ENCODE measurements at regions not wholly inside any gene's neighbourhood (a gene's known extent, or its start where the extent isn't known, plus 50 kb on each side); places are given as distances from the start of the nearest gene placed in this dataset.

- no peak for ATAC-seq (ENCODE audit: low read depth)
- Histone ChIP-seq H3K27ac (ENCODE audit: low read length in 2 of 2) (no peak overlapping the region), H3K36me3 (replicated peaks in 1 of 2; ENCODE audit: control extremely low read depth in 1 of 2, control insufficient read depth in 1 of 2, extremely low read depth in 1 of 2, insufficient read depth in 2 of 2, low read length in 1 of 2) (no peaks in the 10 kb centered on the region), H3K4me3 (ENCODE audit: control extremely low read depth in 1 of 5, extremely low read depth in 1 of 5, insufficient read depth in 1 of 5, low read depth in 2 of 5, low read length in 4 of 5) (no peak overlapping the region), H2AFZ (ENCODE audit: insufficient read depth, low read depth, low read length, poor library complexity, severe bottlenecking) (no peak overlapping the region), H3K9ac (ENCODE audit: low read length) (no peak overlapping the region), H4K20me1 (ENCODE audit: control insufficient read depth, insufficient read depth, low read length, poor library complexity, severe bottlenecking) (no peaks in the 10 kb centered on the region), H3K9me3 (ENCODE audit: control extremely low read depth in 1 of 3, control insufficient read depth in 2 of 3, insufficient read depth in 1 of 3, low read length in 2 of 3) (peaks cover 0 to 10% (median 0%) of the 10 kb centered on the region in 3 donors), H3K4me2 (replicated peaks; ENCODE audit: low read depth, low read length, poor library complexity, severe bottlenecking) (no peak overlapping the region), H3K4me1 (ENCODE audit: control insufficient read depth in 2 of 2, insufficient read depth in 2 of 2, low read length in 2 of 2) (no peaks in the 10 kb centered on the region), H3K79me2 (ENCODE audit: control insufficient read depth, insufficient read depth, low read length) (no peaks in the 10 kb centered on the region), H3K27me3 (replicated peaks in 1 of 4; ENCODE audit: control extremely low read depth in 1 of 4, control insufficient read depth in 3 of 4, insufficient read depth in 4 of 4, low read length in 3 of 4) (peaks cover 0 to 3% (median 0%) of the 10 kb centered on the region in 4 experiments)
- DNase-seq = no peak
- Mint-ChIP-seq H3K9me3 (ENCODE audit: insufficient read depth) (no peaks in the 10 kb centered on the region), H3K27ac (no peak overlapping the region), H3K4me1 (no peaks in the 10 kb centered on the region), H3K27me3 (no peaks in the 10 kb centered on the region), H3K4me3 (no peak overlapping the region)
- TF ChIP-seq, protein P1, sequence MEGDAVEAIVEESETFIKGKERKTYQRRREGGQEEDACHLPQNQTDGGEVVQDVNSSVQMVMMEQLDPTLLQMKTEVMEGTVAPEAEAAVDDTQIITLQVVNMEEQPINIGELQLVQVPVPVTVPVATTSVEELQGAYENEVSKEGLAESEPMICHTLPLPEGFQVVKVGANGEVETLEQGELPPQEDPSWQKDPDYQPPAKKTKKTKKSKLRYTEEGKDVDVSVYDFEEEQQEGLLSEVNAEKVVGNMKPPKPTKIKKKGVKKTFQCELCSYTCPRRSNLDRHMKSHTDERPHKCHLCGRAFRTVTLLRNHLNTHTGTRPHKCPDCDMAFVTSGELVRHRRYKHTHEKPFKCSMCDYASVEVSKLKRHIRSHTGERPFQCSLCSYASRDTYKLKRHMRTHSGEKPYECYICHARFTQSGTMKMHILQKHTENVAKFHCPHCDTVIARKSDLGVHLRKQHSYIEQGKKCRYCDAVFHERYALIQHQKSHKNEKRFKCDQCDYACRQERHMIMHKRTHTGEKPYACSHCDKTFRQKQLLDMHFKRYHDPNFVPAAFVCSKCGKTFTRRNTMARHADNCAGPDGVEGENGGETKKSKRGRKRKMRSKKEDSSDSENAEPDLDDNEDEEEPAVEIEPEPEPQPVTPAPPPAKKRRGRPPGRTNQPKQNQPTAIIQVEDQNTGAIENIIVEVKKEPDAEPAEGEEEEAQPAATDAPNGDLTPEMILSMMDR (IDR thresholded peaks at IDR 0.05) = no peak
- no peak for TF ChIP-seq EZH2 (IDR thresholded peaks at IDR 0.05; ENCODE audit: borderline replicate concordance, insufficient read depth, low read depth, low read length, poor library complexity, severe bottlenecking)
- intact Hi-C loops (cut with micrococcal nuclease) = no loop called here
- CTCF ChIA-PET = interaction anchor here (1.2 kb wide), 1 partner anchor 63 kb away, joined by 3 read pairs; no protein-coding TSS in a partner anchor
- whole genome bisulfite sequencing (ENCODE audit: insufficient coverage) = 97% methylated on average over 8 of the region's 9 CpGs
- POLR2A ChIA-PET = no interaction called here
Measured at GRCh38 chr11:76271068-76271467, 64.8 kb upstream of the WNT11 start.

DNA sequence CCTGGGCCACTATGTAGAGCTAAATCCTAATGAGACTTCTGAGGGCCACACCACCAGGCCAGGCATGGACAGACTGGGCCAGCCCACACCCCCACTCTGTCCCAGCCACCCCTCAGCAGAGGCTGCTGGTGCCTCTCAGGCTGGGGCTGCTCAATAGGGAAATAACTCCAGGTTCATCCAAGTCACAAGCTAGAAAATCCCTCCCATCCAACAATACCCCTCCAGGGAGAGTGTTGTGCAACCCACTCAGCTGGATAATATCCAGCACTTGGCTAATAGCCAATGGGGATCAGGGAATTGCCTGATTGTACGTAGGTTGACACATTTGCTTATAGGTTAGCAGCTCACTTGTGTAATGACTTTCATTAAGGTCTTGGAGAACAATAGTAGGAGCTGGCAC lies 64.1 kb upstream of the WNT11 start:
- Histone ChIP-seq H3K79me2 (ENCODE audit: control insufficient read depth, insufficient read depth, low read length) (no peaks in the 10 kb centered on the region), H3K9me3 (ENCODE audit: control extremely low read depth in 1 of 3, control insufficient read depth in 2 of 3, insufficient read depth in 1 of 3, low read length in 2 of 3) (peaks cover 0 to 8% (median 0%) of the 10 kb centered on the region in 3 donors), H4K20me1 (ENCODE audit: control insufficient read depth, insufficient read depth, low read length, poor library complexity, severe bottlenecking) (no peaks in the 10 kb centered on the region), H3K4me1 (ENCODE audit: control insufficient read depth in 2 of 2, insufficient read depth in 2 of 2, low read length in 2 of 2) (no peaks in the 10 kb centered on the region), H3K27me3 (replicated peaks in 1 of 4; ENCODE audit: control extremely low read depth in 1 of 4, control insufficient read depth in 3 of 4, insufficient read depth in 4 of 4, low read length in 3 of 4) (peaks cover 0 to 6% (median 0%) of the 10 kb centered on the region in 4 experiments), H2AFZ (ENCODE audit: insufficient read depth, low read depth, low read length, poor library complexity, severe bottlenecking) (no peak overlapping the region), H3K4me2 (replicated peaks; ENCODE audit: low read depth, low read length, poor library complexity, severe bottlenecking) (no peak overlapping the region), H3K36me3 (replicated peaks in 1 of 2; ENCODE audit: control extremely low read depth in 1 of 2, control insufficient read depth in 1 of 2, extremely low read depth in 1 of 2, insufficient read depth in 2 of 2, low read length in 1 of 2) (no peaks in the 10 kb centered on the region), H3K27ac (ENCODE audit: low read length in 2 of 2) (no peak overlapping the region), H3K9ac (ENCODE audit: low read length) (no peak overlapping the region), H3K4me3 (ENCODE audit: control extremely low read depth in 1 of 5, extremely low read depth in 1 of 5, insufficient read depth in 1 of 5, low read depth in 2 of 5, low read length in 4 of 5) (no peak overlapping the region)
- Mint-ChIP-seq H3K4me1 (no peaks in the 10 kb centered on the region), H3K4me3 (no peak overlapping the region), H3K27me3 (no peaks in the 10 kb centered on the region), H3K9me3 (ENCODE audit: insufficient read depth) (no peaks in the 10 kb centered on the region), H3K27ac (no peak overlapping the region)
- intact Hi-C loops (cut with micrococcal nuclease) = no loop called here
- ChIA-PET POLR2A (no interaction called here), CTCF (interaction anchor here (1.2 kb wide), 1 partner anchor 63 kb away, joined by 3 read pairs; no protein-coding TSS in a partner anchor)
- DNase-seq = no peak
- ATAC-seq (ENCODE audit: low read depth) = no peak
- no CpG with 5 or more reads among the region's 1 CpG for WGBS (ENCODE audit: insufficient coverage)
- TF ChIP-seq EZH2 (IDR thresholded peaks at IDR 0.05; ENCODE audit: borderline replicate concordance, insufficient read depth, low read depth, low read length, poor library complexity, severe bottlenecking) = no peak
- TF ChIP-seq, protein P1 (IDR thresholded peaks at IDR 0.05) = no peak
